Smooth muscle cell (in vitro differentiated cells): ENCODE measurements at regions not wholly inside any gene's neighbourhood (a gene's known extent, or its start where the extent isn't known, plus 50 kb on each side); places are given as distances from the start of the nearest gene placed in this dataset.

Experiments
- DNase-seq: peaks from one replicate; lab custom pipeline; 2025; ENCODE audit not compliant: unreplicated experiment; lab: John Stamatoyannopoulos, UW
- H2AFZ ChIP-seq: fragments of 200-600 bp; sonication (generic); 2 replicates; pipeline ENCODE4 v1.6.0; 2016; ENCODE audit warnings: antibody characterized with exemption, low read depth, mild to moderate bottlenecking
- H3F3A ChIP-seq: fragments of 200-600 bp; sonication (generic); 2 replicates; pipeline ENCODE4 v1.6.0; 2017; ENCODE audit warnings: antibody characterized with exemption, low read depth
- H3K27ac ChIP-seq: fragments of 200-600 bp; sonication (generic); 2 replicates; pipeline ENCODE4 v1.5.1; 2016; ENCODE audit warnings: low read depth, mild to moderate bottlenecking
- H3K27me3 ChIP-seq: fragments of 200-600 bp; sonication (generic); 2 replicates; pipeline ENCODE4 v1.6.1; 2016; ENCODE audit warnings: low read depth, mild to moderate bottlenecking
- H3K36me3 ChIP-seq: fragments of 200-600 bp; sonication (generic); 2 replicates; pipeline ENCODE4 v1.5.1; 2016; ENCODE audit warnings: low read depth
- H3K4me1 ChIP-seq: fragments of 200-600 bp; sonication (generic); 2 replicates; pipeline ENCODE4 v1.5.1; 2016; ENCODE audit warnings: low read depth
- H3K4me2 ChIP-seq: fragments of 200-600 bp; sonication (generic); 2 replicates; pipeline ENCODE4 v1.6.0; 2016; ENCODE audit warnings: mild to moderate bottlenecking
- H3K4me3 ChIP-seq: fragments of 200-600 bp; sonication (generic); 2 replicates; pipeline ENCODE4 v1.5.1; 2016; ENCODE audit warnings: mild to moderate bottlenecking
- H3K79me2 ChIP-seq: fragments of 200-600 bp; sonication (generic); 2 replicates; pipeline ENCODE4 v1.6.0; 2016; ENCODE audit warnings: low read depth, mild to moderate bottlenecking
- H3K9ac ChIP-seq: fragments of 200-600 bp; sonication (generic); 2 replicates; pipeline ENCODE4 v1.6.0; 2016; ENCODE audit warnings: low read depth
- H3K9me3 ChIP-seq: fragments of 200-600 bp; sonication (generic); replicated peaks from 2 replicates; pipeline ENCODE4 v1.5.1; 2016; ENCODE audit warnings: low read depth
- H4K20me1 ChIP-seq: fragments of 200-600 bp; sonication (generic); 2 replicates; pipeline ENCODE4 v1.6.0; 2016; ENCODE audit warnings: low read depth
- WGBS: methylation state at CpG from one replicate; pipeline ENCODE4 v1.1.7; 2016; ENCODE audit warnings: low lambda C conversion rate; 5-methylcytosine and 5-hydroxymethylcytosine counted together
- TF ChIP-seq, protein P1 (sequence below): fragments of 200-600 bp; sonication (generic); IDR thresholded peaks from 2 replicates; pipeline ENCODE4 v1.5.1; 2017; ENCODE audit warnings: borderline replicate concordance, mild to moderate bottlenecking, antibody characterized with exemption; ENCODE audit not compliant: insufficient read depth, poor library complexity, severe bottlenecking

DNA sequence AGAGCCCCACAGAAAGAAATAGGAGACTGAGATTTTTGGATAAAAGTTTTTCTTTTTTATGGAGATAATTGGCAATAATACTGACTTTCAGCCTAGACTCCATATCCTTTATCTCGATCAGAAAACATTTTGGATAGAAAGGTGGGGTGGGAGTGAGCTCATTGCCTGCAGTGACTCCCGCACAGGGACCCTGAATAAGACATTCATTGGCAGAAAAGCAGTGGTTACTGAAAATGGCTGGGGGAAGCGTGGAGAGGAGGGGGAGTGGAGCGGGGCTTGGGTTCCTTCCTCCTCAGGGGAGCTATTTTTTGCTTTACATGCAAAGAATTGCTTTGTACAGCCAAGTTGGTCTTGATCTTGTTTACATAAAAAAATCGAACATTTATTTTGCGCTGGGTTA is 90.4 kb upstream of the BMPER start:
- Histone ChIP-seq H4K20me1 (no peaks in the 10 kb centered on the region), H3F3A (no peaks in the 10 kb centered on the region), H3K79me2 (no peaks in the 10 kb centered on the region), H3K27ac (no peak overlapping the region), H3K4me2 (no peak overlapping the region), H3K36me3 (no peaks in the 10 kb centered on the region), H3K9me3 (no peaks in the 10 kb centered on the region), H3K4me3 (no peak overlapping the region), H3K9ac (no peak overlapping the region), H3K27me3 (peaks cover 6% of the 10 kb centered on the region), H2AFZ (no peak overlapping the region), H3K4me1 (no peaks in the 10 kb centered on the region)
- 94% methylated on average over 6 of the region's 6 CpGs for WGBS
- no peak for DNase-seq
- TF ChIP-seq, protein P1, sequence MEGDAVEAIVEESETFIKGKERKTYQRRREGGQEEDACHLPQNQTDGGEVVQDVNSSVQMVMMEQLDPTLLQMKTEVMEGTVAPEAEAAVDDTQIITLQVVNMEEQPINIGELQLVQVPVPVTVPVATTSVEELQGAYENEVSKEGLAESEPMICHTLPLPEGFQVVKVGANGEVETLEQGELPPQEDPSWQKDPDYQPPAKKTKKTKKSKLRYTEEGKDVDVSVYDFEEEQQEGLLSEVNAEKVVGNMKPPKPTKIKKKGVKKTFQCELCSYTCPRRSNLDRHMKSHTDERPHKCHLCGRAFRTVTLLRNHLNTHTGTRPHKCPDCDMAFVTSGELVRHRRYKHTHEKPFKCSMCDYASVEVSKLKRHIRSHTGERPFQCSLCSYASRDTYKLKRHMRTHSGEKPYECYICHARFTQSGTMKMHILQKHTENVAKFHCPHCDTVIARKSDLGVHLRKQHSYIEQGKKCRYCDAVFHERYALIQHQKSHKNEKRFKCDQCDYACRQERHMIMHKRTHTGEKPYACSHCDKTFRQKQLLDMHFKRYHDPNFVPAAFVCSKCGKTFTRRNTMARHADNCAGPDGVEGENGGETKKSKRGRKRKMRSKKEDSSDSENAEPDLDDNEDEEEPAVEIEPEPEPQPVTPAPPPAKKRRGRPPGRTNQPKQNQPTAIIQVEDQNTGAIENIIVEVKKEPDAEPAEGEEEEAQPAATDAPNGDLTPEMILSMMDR = no peak

DNA sequence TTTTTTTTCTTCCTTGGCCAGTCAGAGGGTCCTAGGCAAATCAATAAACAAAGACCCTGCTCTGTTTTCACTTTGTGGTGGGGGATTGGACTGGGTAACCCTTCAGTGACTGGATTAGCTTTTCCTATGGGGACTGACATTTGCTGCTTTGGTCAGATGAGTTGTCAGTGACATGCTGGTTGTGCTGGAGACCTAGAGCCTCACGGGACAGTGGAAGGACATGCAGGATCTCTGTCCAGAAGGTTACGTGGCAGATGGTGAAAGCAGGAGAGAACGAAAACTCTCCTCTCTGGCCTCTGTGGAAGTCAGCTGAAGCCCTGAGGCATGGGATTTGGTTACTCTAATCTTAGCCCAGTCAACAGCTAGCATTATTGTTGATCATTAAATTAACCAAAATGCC is 90.0 kb upstream of the BMPER start:
- H3K4me3 ChIP-seq = no peak overlapping the region
- no peak overlapping the region for H2AFZ ChIP-seq
- no peaks in the 10 kb centered on the region for H3K4me1 ChIP-seq
- no peaks in the 10 kb centered on the region for H3K9me3 ChIP-seq
- peaks cover 6% of the 10 kb centered on the region for H3K27me3 ChIP-seq
- WGBS = 71% methylated on average over 3 of the region's 3 CpGs
- H3F3A ChIP-seq = no peaks in the 10 kb centered on the region
- no peak overlapping the region for H3K9ac ChIP-seq
- no peak overlapping the region for H3K4me2 ChIP-seq
- no peaks in the 10 kb centered on the region for H3K79me2 ChIP-seq
- H3K27ac ChIP-seq = no peak overlapping the region
- H3K36me3 ChIP-seq = no peaks in the 10 kb centered on the region
- H4K20me1 ChIP-seq = no peaks in the 10 kb centered on the region
- TF ChIP-seq, protein P1 = no peak
- no peak for DNase-seq

DNA sequence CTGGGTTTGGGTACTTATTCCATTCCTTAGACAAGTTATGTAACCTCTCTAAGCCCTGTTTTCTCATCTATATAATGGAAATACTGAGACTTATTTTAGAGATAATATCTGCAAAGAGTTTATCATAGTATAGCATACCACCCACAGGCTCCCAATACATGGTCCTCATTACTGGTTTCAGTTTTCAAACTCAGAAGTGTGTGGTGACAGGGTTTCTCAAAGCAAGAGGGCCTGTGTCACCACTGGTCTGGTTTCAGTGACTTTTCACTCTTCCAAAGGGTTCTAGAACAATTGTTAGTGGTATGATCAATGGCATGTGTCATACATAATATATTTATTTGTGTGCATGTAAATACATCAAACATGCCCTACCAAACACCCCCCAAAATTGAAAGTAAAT is 89.2 kb upstream of the BMPER start:
- DNase-seq = no peak
- Histone ChIP-seq H3K27me3 (peaks cover 6% of the 10 kb centered on the region), H2AFZ (no peak overlapping the region), H3K9ac (no peak overlapping the region), H3K36me3 (no peaks in the 10 kb centered on the region), H3K4me3 (no peak overlapping the region), H3K79me2 (no peaks in the 10 kb centered on the region), H3K4me1 (no peaks in the 10 kb centered on the region), H3K9me3 (no peaks in the 10 kb centered on the region), H3F3A (no peaks in the 10 kb centered on the region), H3K27ac (no peak overlapping the region), H3K4me2 (no peak overlapping the region), H4K20me1 (no peaks in the 10 kb centered on the region)
- TF ChIP-seq, protein P1 = no peak

DNA sequence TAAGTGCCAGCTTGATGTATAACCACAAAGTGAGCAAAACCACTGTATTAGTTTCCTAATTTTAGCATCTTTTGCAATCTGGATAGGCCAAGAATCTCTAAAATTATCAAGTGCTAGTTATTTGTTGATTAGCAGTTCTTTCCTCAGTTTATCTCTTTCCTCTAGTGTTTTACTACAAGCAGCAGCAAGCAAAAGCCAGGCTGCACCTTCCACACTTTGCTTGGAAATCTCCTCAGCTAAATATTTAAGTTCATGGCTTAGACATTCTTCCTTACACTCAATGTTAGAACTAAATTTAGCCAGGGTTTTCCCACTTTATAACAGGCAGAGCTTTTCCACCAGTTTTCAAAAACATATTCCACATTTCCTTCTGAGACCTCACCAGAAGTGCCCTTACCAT is 85.7 kb upstream of the BMPER start:
- Histone ChIP-seq H3K79me2 (no peaks in the 10 kb centered on the region), H3F3A (no peaks in the 10 kb centered on the region), H2AFZ (no peak overlapping the region), H3K9me3 (no peaks in the 10 kb centered on the region), H3K27ac (no peak overlapping the region), H3K4me1 (no peaks in the 10 kb centered on the region), H3K27me3 (peaks cover 8% of the 10 kb centered on the region), H3K4me2 (no peak overlapping the region), H3K36me3 (no peaks in the 10 kb centered on the region), H3K9ac (no peak overlapping the region), H3K4me3 (no peak overlapping the region), H4K20me1 (no peaks in the 10 kb centered on the region)
- DNase-seq = no peak
- TF ChIP-seq, protein P1 = no peak
